Right forelimb (tissue), 1 donor: ENCODE measurements at regions not wholly inside any gene's neighbourhood (a gene's known extent, or its start where the extent isn't known, plus 50 kb on each side); places are given as distances from the start of the nearest gene placed in this dataset.
"Not testable (repeated sequence)": the region's sequence is repeated elsewhere in the genome, so short reads cannot be mapped to it uniquely, and the experiment has no call there.

Source experiments
- DNase-seq: peaks from one replicate; pipeline ENCODE4 v3.0.0-alpha.2; 2018

DNA sequence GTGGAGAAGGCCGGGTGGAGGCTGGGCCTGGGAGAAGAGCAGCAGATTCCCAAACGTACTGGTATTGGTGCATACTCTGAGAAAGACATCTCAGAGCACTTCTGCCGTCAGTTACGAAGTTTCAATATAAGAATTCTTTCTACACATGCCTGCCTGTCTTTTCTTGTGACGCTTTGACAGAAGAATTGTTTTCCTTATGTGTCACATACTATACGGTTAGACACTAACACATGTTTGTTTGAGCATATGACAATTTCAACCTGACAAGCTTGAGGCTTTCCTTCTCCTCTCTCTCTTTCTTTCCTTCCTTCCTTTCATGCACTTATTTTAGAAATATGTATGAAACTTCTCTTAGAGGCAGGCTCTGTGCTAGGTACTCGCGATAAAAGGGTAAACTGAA is 360.0 kb downstream of the QKI start:
- DNase-seq = no peak

DNA sequence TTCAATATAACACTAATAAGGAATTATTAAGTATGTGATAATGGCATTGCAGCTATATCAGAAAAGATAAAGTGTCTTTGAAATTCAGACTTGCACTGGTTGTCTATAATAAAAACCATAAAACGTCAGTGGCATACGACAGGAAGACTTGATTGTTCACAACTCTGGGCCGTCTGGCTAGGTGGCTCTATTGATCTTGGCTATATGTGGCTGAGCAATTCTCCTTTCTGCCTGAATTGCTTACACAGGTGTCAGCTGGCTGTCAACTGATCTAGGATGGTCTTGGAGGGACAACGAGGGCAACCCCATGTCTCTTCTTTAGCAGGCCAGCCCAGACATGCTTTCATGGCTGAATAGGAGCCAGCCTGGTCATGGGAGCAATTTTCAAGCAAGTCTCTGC is 359.1 kb downstream of the QKI start:
- no peak for DNase-seq

DNA sequence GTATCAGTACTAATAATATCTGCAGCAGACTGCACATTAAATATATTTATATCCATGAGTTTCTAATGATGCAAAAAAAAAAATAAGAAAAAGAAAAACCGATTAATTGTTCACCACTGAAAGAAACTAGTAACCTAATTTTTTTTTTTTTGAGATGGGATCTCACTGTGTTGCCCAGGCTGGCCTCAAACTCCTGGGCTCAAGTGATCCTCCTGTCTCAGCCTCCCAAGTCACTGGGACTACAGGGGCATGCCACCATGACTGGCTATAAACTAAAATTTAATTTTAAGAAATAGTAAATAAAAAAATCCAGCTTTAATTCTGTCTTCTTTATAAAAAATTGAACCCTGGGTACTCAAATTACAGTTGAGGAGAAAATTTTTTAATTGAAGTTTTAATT is 358.2 kb downstream of the QKI start:
- DNase-seq = no peak

GRCh38 chr6:163771180-163771579 is 356.7 kb downstream of the QKI start:
- DNase-seq = no peak

DNA sequence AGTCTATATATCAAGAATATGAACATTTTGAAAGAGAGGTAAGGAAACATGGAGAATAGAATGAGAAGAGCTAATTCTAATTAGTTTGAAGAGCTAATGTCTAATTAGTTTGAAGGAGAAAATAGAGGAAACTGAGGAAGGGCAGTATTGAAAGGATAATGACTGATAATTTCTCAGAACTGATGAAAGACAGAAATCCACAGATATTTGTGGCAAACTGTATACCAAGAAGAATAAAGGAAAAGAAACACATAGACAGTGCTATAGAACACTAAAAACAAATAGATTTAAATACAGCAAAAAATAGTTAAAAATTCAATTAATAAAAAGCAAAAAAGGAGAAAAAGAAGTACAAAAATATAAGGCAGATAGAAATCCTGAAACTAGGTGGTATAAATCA is 354.4 kb downstream of the QKI start:
- DNase-seq = no peak

DNA sequence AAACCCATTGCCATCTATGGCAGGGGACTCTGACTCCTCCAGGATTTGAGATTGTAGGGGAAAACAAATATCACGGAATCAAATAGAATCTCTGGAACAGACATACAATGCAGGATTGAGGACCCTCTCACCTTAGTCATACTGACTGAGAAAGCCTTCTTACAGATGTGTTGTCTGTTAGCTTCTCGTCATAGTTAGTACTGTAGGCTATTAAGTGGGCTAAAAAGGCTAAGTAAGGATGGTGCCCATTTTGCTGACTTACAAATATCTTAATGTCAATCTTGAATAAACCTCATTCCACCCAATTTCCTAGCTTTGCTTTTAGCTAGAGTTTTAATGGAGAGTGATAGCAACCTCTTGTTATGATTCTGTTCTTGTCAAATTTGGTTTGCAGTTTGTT is 352.4 kb downstream of the QKI start:
- DNase-seq = no peak

GRCh38 chr6:163765335-163765734 is 350.8 kb downstream of the QKI start:
- no peak for DNase-seq

- no peak for DNase-seq
Observed at GRCh38 chr6:163764565-163764964, 350.0 kb downstream of the QKI start.

DNA sequence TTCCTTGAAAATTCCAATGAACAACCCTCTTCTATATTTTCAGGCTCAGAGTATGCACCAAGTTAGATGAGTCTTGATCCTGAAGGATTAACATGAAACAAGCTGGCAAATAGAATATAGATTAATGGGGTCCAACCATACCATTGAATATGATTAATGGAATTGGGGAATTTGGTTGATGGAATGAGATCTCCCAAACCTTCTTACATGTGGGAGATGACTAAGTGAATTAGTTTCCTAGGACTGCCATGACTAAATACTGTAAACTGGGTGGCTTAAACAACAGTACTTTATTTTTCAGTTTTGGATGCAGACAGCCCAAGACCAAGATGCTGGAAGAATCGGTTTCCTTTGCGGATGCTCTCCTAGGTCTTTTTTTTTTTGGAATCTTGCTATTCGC is 347.0 kb downstream of the QKI start:
- no peak for DNase-seq

DNA sequence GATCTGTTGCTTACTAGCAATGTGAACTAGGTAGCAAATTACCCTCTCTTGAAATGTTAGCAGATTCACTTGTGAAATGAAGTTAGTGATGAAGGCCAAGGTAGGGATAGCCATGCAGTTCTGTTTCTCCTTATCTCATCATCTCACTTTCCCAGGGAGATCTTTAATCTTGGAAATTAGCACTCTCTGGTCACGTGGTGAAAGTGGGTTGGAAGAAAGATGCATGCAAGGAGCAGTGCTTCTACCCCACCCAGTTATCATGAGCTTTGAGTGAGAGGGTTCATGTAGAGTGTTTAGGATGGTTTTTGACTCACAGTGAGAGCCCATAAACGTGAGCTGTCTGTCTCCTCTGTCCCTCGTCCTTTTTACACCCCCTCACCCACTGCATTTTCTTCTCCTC is 346.3 kb downstream of the QKI start:
- DNase-seq = no peak

GRCh38 chr6:163759542-163759941 is 345.0 kb downstream of the QKI start:
- no peak for DNase-seq

GRCh38 chr6:163757520-163757919 is 343.0 kb downstream of the QKI start:
- DNase-seq = no peak

GRCh38 chr6:163756079-163756478 is 341.6 kb downstream of the QKI start:
- no peak for DNase-seq

DNA sequence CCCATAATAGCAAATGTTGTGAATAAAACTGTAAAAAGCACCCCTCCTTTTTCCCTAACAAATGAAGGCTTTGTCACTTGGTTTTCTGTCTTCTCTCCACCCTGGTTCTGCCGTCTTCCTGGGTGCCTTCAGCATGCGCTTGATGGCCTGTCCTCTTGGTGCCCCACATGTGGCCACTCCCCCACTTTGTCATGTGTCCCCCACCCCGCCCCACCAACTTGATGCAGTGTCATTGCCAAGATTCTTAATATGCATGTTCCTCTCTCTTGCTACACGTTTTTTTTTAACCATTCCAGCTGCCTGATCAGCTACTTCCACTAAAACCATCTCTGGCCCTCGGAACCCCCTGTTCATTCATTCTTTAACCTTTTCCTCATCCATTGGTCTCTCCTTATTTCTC is 340.3 kb downstream of the QKI start:
- no peak for DNase-seq

- no peak for DNase-seq
Observed at GRCh38 chr6:163753430-163753829, 338.9 kb downstream of the QKI start.

GRCh38 chr6:163752446-163752845 is 337.9 kb downstream of the QKI start:
- DNase-seq = no peak

DNA sequence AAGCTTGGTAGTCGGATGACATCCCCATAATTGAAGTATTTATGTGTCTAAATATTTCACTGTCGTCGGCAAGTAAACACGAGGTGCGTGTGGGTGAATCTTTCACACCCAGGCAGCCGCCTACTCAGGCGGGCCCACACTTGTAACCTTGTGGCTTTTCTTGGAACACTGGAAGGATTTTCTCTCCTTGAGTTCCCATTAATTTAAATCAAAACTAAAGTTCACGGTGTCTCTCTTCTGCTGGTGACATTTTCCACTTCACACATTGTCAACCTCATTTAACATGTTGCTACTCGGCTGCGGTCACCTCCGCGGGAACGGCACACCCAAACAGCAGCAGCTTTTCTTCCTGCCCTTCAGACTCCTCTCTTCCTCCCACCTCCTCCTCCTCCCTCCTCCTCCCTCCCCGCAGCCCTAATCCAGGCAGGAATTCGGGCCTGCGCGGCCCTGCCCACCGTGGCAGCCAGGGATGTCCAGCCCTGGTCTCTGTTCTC is 336.6 kb downstream of the QKI start:
- DNase-seq = no peak

- no peak for DNase-seq
Observed at GRCh38 chr6:163750431-163751031, 336.0 kb downstream of the QKI start.

DNA sequence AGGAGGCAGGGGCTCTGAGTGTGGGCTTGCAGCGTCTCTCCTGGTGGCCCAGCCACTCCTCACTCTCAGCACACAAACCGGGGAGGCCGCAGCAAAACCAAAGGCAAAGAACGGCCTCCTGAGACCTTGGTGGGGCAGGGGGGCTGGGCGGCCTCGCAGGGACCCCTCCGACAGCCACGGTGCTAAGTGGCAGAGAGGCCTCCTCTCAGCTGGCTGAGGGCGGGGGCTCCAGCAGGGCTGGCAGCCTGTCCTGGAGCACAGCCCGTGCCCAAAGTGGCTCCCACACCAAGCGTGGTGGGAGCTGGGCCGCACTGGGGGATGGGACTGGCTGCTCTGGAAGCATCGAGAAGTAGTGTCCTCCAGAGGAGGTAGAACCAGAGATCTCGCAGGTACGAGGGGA is 334.4 kb downstream of the QKI start:
- no peak for DNase-seq

DNA sequence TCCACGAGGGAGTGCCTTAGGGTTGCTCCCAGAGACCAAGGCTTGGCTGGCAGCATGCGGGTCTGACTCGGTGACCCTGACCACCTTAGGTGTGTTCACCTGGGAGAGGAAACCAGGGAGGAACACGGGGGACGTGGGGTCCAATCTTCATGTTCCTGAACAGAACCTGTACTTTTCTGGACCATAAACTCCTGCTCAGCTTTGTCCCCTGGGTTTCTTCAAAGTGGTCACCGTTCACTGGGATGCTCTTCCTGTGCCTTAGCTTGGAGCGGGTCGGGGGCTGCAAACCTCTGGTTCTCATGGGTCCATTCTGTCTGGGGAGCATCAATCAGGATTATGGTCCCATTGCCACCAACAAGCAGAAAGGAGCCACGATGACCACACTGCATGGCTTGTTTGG is 333.5 kb downstream of the QKI start:
- no peak for DNase-seq

GRCh38 chr6:163747058-163747457 is 332.5 kb downstream of the QKI start:
- not testable (repeated sequence) for DNase-seq

DNA sequence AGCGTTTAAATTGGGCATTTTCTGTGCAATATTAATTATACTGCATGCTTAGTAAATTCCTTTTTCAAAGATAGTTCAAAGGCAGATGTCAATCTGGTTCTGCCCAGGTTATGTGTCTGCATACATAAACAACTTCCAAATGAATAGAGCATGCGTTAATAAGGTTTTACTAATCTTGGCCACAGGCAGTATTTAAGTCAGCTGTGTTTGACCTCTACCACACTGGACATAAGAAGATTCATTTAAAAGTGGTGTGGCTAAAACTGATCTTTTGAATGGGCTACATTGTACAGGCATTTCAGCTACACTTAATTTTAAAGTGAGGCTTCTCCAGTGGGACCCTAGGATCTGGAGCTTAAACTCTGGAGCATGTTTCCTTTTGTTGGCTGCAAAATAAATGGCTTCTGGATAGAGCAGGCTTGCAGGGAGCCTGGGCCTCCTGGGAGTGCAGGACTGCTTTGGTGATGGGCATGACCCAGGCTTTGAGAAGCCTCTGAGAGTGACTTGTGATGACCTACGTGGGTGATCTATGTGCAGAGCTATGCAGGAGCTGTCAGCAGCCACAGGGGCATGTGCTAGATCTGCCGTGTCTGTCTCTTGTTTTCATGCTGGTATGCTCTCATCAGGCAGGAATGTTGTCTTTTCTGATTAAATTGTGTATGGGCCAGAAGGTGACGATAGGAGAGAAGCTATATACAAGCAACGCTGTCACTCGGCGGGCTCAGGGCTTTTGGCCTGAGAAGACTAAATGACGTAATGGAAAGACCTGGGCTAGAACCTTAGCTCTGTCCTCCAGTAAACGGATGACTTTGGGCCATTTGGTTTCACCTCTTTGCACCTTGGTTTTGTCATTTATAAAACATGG is 331.2 kb downstream of the QKI start:
- DNase-seq = no peak

DNA sequence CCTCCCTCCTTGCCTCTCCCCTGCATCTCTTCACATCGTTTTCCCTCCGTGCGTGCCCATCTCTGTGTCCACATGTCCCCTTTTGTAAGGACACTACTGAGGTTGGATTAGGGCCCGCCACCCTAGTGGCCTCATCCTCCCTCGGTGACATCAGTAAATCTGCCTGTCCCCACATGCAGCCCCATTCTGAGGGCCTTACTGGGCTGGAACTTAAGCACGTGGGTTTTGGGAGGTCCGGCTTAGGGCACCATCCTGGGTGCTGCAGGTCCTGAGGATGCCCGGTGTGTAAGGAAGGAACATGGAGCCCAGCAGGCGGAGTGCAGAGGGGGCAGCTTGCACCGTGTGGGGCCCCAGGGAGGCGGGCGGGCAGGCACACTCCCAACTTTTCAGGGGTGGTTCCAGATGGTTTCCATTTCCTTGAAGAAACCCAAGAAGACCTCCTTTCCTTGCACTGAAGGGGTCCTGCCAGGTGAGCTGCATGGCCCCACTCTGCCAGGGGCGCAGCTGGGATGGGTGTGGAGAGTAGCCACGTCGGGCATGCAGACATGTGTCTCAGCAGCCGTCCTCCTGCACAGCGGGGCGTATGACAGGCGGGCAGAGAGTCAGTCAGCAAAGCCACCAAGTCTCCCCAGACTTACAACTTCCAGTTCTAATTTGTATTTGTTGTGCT is 329.9 kb downstream of the QKI start:
- DNase-seq = no peak

DNA sequence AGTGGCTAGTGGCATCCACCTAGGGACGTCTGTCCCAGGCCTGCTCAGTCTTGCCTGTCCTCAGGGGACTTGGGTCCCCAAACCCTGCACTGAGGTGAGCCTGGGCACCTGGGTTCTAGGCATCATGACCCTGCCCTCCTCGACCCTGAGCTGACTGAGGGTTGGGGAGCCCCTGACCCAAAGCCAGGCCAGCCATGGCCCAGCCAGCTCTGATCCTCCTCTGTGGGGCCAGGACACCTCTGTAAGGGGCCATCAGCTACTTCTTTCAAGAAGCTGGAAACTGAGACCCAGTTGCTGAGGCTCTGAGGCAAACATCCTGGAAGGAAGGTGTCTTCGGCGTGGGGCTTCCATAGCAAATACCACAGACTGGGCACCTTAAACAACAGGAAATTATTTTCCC is 329.3 kb downstream of the QKI start:
- no peak for DNase-seq
